AML-193 (cell line): ENCODE measurements at regions not wholly inside any gene's neighbourhood (a gene's known extent, or its start where the extent isn't known, plus 50 kb on each side); places are given as distances from the start of the nearest gene placed in this dataset.
"Not testable (repeated sequence)": the region's sequence is repeated elsewhere in the genome, so short reads cannot be mapped to it uniquely, and the experiment has no call there.

ENCODE experiments used
- DNase-seq, 2 experiments: peaks; one replicate each; lab custom pipeline; 2025; lab: John Stamatoyannopoulos, UW

DNA sequence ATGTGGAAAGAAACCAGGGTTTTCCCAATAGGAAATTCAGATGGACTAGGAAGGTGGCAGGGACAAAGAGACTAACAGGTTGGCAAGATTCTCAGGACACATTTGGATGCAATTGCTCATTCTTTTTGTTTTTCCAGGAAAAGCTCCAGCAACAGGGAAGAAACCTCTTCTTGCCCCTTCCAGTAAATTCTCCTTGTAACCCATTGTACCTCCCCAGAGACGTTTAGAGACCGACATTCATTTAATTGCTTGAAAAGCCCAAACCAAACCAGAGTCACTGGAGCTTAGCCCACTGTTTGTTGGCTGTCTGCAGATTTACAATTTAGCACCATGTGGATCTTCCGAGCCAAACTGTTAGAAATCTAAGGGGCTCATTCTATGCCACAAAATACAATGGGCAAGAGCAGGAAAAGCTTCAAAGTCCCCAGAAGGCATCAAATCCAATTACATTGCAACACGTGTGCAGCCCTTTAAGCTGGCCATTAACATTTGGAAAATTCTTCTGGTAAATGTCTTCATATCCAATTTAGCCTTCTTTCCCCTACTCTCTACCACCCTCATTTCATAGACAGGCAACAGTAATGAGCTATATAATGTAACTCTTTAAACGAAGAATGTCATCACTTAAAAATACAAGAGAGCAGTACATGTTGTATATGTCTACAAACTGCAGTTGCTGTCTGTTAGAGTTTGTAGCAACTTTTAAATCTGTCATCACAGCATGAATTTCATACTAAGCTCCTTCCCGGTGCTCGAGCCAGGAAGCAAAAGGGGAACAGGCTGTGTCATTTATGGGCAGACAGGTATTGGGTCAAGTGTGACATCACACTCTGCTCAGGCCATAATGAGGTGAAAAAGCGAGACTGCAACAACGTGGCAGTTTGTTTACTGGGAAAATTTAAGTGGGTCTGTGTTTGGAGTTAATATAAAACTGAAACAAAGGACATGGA, 235.6 kb upstream of the HNRNPA3 start:
- no peak for DNase-seq

DNA sequence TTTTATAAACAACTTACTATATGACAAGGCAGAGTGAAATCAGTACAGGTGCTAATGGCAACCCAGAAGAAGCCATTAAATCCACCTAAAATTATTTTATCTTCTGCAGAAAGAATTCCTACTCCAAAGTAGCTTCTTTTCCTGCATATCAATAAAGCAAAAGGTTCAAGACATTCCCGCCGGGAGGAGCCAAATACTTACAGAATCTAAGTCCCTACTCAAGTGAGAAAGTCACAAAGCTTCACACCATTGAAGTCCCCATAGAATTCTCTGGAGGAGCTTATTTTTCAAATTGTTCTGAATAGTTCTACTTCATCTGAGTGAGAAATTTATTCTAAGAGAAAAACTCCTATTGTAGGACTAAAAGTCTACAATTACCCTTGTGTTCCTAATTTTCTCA, 233.7 kb upstream of the HNRNPA3 start:
- DNase-seq = no peak

DNA sequence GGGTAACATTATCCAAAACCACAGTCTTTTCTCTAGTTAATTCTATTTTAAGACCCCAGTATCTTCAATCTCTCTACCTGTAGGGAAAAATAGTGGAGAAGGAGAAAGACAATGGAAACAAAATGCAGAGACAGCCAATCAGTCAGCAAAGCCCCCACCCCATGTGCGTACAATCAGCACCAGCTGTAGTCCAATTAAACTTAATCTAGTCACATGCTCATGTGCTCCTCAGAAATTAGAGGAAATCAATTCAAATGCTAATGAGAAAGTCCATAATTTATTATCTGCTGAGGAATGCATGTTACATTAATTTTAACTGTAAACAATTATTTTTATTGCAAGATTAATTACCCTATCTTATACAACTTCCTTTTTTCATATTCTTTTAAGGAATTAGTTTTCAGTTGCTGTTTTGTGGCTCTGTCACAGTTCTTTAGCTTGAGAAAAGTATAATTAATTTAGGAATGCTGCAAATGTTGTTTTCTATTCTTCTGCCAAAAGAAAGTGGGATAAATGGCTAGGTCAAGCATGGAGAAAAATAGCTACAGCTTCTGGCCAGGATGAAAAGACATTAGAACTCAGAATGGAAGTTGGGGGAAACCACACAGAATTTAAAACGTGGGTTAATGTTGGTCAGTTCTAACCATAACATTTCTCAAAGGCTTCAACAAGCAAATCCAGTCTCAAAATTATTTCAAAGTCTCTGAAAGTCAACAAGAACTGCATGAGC, 232.4 kb upstream of the HNRNPA3 start:
- DNase-seq = no peak

DNA sequence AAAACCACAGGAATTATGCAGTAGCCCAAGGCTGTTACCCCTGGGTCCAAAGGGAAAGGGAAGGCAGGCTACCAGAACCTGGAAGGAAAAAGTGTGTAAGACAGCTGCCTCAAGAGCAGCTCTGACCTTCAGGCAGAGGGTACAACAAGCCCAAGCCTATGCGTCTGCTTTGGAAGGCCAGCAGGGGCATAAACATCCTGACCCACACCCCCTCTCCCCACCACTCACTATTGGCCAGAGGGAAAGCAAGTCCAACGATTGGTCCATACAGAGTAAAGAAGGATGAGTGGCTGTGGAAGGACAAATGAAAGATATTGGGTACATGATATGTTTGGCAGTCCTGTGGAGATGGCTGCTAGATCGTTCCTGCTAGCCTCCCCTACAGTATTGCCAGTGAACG, 227.6 kb upstream of the HNRNPA3 start:
- no peak for DNase-seq

DNA sequence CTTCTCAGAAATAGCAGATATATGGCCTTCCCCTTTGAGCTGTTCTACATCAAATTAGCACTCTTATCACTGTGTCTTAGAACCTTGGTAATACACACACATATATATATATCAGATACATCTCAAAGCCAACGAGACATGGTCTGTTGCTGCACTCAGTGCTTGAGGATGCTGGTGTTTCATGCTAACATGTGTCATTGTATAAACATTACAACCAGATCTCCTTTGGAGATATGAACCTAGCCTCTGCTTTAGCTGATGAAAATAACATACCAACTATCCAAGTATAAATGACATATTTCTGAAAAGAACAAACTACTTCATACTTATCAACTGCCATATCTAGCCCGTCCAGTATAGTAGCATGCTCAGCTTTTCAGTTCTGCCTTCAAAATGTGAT, 226.7 kb upstream of the HNRNPA3 start:
- DNase-seq = no peak

DNA sequence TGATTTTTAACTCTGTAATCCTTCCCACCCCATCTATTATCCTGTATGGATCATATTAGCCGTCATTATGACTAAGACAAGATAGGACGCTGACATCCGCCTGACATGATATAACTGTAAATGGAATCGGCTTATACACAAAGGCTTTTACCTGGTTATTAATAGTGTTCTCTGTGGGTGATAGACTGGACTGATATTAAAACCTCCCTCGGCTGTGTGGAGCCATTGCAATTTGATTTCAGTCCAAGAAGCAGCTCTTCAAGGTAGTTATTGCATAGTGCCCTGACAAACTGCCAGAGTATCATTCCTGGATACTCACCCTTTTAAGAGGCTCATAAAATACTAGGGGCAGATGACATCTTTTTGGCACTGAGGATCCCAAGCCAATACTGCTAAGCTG, 226.1 kb upstream of the HNRNPA3 start:
- no peak for DNase-seq

DNA sequence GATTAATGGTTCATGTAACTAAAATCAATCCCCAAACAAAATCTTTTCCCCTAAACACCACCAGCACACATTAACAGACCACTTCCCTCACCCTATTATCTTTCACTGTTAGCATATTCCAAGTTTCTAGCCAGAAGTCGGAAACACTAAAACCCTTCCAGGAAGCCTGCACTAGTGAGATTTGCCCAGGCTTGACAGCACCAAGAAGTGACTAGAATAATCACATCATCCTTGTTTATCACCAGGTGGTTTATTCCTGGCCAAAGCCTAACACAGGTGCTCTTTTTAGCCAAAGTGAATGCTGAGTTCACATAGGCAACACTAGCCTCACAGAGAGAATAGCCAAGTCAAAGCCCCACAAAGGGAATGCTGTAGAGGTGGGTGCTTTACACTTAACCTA, 221.2 kb upstream of the HNRNPA3 start:
- no peak for DNase-seq

DNA sequence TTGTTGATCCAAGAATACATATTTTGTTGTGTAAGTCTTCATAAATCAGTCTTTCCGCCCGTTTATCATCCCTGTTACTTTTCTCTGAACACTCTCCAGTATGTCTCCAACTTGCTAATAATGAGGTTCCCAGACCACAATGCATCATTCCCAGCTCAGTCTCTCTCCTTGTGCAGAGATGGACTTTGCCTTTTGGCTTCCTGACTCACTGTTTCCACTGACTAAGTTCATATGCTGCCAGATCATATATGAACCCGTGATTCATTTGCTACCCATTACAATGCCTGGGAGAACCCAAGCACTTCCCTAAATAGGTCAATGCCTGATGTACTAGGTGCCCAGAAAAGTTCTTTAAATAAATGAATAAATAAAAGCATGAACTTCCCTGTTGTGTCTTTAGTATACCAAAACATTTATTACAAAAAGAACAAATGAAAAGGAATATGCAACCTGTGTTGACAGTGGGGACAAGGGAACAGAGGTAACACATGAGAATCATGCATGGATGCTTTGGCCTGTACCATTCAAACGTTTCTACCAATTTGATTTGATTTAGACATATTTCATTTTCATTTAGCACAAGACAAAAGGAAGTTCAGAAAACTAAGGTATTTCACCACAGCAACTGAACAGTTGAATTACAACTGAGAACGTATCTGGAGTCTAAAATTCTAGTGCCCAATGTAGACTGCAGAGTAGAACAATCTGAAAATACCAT, 215.4 kb upstream of the HNRNPA3 start:
- no peak for DNase-seq

DNA sequence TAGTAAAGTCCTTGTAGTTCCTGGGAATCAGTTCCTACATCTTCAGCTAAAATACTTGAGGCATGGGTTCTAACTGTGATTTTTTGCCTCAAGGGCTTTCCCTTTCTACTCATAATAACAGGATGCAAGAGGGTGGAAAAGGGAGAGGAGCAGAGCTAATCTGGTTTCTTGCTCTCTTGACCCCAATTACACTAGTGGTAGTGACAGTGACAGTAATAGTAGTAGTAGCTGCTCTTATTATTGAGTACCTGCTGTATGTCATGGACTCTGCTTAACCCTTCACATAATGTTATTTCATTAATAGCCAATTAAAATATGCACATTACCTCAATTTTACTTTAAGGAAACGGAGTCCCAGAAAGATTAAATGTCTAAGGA, 214.8 kb upstream of the HNRNPA3 start:
- no peak for DNase-seq

DNA sequence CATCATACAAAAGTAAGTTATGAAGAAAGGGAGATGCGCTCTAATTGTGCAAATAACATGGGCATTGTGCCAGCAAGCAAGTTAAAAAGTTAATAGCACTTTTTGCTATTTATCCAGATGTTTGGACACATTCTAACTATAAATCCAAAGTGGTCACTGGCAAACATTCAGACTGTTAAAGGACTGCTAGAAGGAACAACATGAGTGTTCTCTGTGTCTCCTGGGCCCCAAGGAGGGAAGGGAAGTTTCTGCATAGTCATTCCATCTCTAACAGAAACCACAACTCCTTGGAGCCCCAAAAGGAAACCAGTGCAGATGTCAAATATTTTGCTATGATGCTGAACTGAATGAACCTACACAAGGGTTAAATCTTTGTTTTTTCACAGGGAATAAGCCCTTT, 213.3 kb upstream of the HNRNPA3 start:
- DNase-seq = peak in 1 of 2 experiments; percentile 19

DNA sequence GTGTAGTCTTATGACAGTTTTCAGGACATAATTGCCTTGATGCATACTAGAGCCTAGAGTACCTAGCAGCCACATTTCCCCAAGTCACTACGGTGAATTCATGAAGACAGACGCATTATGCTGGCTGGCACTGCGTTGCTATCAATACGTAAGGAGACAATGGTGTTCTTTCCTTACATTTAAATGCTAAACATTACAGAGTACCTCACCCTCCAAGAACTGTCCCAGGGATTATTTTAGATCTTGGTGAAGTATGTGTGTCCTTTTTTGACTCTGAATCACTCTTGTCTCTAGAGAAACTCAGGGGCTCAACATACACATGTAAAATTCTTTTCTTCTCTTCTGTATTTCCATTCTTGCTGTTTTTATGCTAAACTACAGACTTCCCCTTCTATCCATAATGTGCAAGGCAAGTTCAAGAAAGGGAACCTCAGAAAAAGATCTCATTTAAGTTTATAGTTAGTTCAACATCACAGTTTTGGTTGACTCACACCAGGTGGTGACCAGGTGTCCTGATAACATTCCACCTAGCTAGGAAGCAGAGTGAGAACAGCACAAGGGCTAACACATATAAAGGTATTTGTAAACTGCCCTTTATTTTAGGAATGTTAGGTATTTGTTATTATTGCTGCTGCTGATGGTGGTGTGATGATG, 212.4 kb upstream of the HNRNPA3 start:
- DNase-seq = no peak

DNA sequence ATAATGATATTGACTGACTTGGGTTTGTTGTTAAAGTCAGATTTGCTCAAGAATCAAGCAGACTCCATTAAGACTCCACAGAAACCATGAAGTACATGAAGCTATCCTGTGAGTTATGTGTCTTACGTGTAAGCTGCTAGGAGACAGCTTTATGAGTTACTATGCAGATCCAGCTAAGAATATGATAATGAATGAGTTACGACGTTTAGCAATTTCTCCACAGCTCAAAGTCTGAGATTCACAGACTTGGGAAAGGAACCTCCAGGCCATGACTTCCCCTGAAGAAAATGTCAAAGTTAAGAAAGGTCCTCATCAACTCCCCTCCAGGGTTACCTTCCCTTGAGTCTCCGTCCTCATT, 211.9 kb upstream of the HNRNPA3 start:
- no peak for DNase-seq

DNA sequence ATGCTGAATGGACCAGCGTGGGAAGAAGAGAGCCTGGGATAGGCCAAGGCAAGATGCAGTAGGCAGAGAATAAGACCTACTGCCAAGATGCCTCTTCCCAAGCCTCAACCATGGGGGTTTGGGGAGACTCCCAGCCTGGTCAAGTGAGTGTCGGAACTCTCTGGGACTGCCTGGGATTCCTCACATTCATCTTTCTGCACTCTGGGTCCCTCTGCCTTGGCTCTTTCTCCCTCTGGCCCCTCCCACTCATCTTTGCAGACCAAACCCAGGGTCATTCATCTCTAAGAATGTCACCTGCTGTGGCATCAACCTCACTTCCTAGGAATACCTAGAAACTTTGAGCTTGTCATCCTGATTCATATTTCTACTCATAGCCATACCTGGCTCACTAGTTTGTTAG, 211.3 kb upstream of the HNRNPA3 start:
- DNase-seq = no peak

DNA sequence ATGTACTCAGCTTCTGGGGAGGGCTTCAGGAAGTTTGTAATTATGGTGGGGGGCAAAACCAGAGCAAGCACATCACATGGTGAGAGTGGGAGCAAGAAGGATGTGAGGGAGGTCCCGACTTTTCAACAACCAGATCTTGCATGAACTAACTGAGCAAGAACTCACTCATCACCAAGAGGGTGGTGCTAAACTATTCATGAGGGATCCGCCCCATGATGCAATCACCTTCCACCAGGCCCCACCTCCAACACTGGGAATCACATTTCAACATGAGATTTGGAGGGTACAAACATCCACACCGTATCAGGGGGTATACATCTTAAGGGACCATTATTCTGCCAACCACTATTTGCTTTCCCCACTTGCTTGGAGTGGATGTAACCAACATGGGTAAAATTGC, 209.6 kb upstream of the HNRNPA3 start:
- no peak for DNase-seq

DNA sequence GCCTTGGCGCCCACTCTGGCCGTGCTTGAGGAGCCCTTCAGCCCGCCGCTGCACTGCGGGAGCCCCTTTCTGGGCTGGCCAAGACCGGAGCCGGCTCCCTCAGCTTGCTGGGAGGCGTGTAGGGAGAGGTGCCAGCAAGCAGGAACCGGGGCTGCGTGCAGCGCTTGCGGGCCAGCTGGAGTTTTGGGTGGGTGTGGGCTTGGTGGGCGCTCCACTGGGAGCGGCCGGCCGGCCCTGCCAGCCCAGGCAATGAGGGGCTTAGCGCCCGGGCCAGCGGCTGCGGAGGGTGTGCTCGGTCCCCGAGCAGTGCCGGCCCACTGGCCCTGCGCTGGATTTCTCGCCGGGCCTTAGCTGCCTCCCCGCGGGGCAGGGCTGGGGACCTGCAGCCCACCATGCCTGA, 204.9 kb upstream of the HNRNPA3 start:
- DNase-seq = not testable (repeated sequence)

DNA sequence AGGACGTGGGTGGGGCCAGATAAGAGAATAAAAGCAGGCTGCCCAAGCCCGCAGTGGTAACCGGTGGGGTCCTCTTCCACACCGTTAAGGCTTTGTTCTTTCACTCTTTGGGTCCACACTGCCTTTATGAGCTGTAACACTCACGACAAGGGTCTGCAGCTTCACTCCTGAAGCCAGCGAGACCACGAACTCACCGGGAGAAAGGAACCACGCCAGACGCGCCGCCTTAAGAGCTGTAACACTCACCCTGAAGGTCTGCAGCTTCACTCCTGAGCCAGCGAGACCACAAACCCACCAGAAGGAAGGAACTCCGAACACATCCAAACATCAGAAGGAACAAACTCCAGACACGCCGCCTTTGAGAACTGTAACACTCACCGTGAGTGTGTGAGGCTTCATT, 203.9 kb upstream of the HNRNPA3 start:
- not testable (repeated sequence) for DNase-seq

DNA sequence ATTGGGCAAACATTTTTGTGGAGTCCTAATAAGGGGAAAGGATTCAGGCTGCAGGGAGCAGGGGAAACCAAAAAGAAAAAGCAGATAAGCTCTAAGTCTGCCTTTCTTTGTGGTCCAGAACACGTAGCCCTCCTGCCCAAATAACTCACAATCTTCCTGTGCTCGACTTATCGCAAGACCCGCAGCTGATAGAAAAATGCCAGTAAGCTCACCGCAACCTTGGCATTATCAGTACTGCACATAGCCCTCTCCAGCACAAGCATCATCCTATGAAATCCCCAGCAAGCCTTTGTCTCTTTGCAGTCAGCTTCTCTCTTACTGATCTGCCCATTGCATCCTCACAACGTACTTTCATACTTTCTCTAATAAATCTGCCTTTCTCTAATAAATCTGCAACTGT, 202.4 kb upstream of the HNRNPA3 start:
- DNase-seq = no peak

DNA sequence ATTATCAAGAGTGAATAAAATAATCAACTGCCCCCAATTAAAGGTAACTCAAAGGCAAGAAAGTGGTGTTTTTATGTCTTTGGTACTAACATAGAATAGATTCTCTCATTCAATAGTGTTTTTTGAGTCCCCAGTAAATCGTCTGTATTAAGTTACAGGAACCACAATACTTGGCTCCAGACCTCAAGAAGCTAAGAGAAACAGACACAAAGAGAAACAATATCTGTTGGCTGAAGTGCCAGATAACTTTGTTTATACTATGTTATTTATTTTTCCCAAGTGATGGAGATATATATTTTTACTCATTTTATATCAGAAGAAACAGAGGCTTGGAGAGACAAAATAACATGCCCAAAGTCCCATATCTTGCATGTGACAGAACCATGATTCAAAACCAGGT, 201.7 kb upstream of the HNRNPA3 start:
- no peak for DNase-seq

DNA sequence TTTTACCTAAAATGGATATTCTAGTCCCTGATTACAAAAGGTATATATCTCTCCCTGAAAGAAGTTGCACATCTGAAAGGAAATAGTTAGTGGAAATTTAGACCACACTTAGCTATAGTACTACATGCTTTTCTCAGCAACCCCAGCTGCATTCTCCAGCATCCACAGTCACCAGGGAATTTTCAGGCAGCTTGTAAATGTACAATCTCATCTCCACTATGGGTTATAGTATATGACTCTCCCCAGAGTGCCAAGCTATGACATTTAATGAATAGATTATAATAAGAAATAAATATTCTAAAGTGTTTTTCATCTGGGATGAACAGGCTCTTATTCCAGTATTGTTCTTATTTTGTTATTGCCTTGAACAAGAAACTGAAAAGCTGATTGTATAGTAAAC, 197.6 kb upstream of the HNRNPA3 start:
- no peak for DNase-seq

DNA sequence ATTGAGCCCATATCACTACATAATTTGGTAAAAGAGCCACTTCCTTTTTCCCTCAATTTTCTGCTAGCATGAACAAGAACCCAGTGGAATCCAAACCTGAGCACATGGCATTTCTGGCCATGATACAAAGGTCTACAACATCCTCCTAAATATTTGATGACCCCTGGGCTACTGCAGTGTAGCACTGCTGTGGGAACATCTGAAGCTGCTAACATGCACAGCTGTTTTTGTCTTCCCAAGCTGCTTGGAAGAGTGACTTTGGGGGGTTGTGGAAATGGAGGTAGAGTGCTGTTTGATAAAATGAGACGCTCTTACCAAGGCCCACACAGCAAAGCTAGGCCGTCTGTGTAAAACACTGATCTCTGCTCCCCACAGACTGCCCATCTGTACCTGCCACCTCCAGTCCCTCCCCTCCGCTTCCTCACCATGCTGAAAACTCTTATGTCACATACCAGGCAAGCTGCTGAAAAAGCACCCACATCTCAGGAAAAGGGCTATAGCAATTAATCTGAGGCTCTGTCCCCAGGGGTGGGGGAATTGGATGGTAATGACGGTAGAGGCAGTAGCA, 197.2 kb upstream of the HNRNPA3 start:
- no peak for DNase-seq

DNA sequence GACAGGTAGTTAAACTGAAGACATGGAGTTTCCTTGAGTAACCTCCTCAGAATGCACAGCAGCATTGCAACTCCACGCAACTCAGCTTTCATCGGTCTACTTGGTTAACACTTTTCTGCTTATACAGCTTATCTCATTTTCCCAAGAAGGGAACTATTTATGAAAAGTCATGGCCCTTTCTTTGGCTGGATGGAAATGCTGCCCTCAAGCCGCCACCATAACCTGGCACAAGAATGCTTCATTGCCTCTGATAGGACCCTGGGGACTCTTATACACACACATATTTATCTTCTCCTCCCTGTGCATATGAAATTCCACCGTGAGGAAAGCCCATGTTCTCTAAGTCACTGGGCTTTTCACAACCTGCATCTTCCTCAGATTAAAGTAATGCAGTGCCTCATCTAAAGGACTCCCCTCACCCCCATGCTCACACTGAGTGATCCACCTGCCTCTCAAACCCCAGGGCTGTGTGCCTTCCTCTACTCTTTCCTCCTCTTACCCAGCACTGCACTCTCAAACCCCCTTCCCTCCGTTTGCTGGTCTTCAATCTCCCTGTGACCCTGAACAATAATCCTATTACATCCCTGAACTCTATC, 192.0 kb upstream of the HNRNPA3 start:
- DNase-seq = no peak
